22Rv1 (cell line): ENCODE measurements at regions not wholly inside any gene's neighbourhood (a gene's known extent, or its start where the extent isn't known, plus 50 kb on each side); places are given as distances from the start of the nearest gene placed in this dataset.

Source experiments
- H3K27ac ChIP-seq: fragments of 450-650 bp; 2 replicates; pipeline ENCODE4 v1.5.1; 2017
- CTCF ChIP-seq: fragments of 450-650 bp; IDR thresholded peaks from 2 replicates; pipeline ENCODE4 v1.5.1; 2017; ENCODE audit warnings: mild to moderate bottlenecking
- ZFX ChIP-seq: fragments of 450-650 bp; IDR thresholded peaks from 2 replicates; pipeline ENCODE4 v1.6.1; 2017; ENCODE audit warnings: antibody characterized with exemption, borderline replicate concordance

- H3K27ac ChIP-seq = no peak overlapping the region
These were observed 483.0 kb upstream of the AGTR1 start for GRCh38 chr3:148214705-148215104.

GRCh38 chr3:148217317-148217716, 480.4 kb upstream of the AGTR1 start:
- no peak overlapping the region for H3K27ac ChIP-seq
- TF ChIP-seq ZFX (no peak), CTCF (no peak)

More at GRCh38 chr3:148214705-148215104, 483.0 kb upstream of the AGTR1 start:
- TF ChIP-seq CTCF (no peak), ZFX (no peak)

GRCh38 chr3:148218222-148218621, 479.5 kb upstream of the AGTR1 start:
- TF ChIP-seq ZFX = no peak
- no peak for TF ChIP-seq CTCF

GRCh38 chr3:148219999-148220398, 477.7 kb upstream of the AGTR1 start:
- TF ChIP-seq ZFX (no peak), CTCF (no peak)
- H3K27ac ChIP-seq = no peak overlapping the region

More at GRCh38 chr3:148218222-148218621, 479.5 kb upstream of the AGTR1 start:
- no peak overlapping the region for H3K27ac ChIP-seq

GRCh38 chr3:148221303-148221702, 476.4 kb upstream of the AGTR1 start:
- H3K27ac ChIP-seq = no peak overlapping the region
- TF ChIP-seq CTCF (no peak), ZFX (no peak)

GRCh38 chr3:148223266-148223665, 474.4 kb upstream of the AGTR1 start:
- H3K27ac ChIP-seq = no peak overlapping the region
- no peak for TF ChIP-seq CTCF
- no peak for TF ChIP-seq ZFX

- no peak for TF ChIP-seq CTCF
- H3K27ac ChIP-seq = no peak overlapping the region
These were observed 471.5 kb upstream of the AGTR1 start for GRCh38 chr3:148226246-148226645.
